ENCODE measurements at regions not wholly inside any gene's neighbourhood (a gene's known extent, or its start where the extent isn't known, plus 50 kb on each side); places are given as distances from the start of the nearest gene placed in this dataset.

GRCh38 chr4:116603096-116603495 lies 482.3 kb downstream of the TRAM1L1 start:
- TF ChIP-seq CTCF (IDR thresholded peaks at IDR 0.05), result no peak
- no peak for TF ChIP-seq POLR2A (IDR thresholded peaks at IDR 0.05)
